Neural progenitor cell (in vitro differentiated cells): ENCODE measurements at regions not wholly inside any gene's neighbourhood (a gene's known extent, or its start where the extent isn't known, plus 50 kb on each side); places are given as distances from the start of the nearest gene placed in this dataset.

Experiments
- DNase-seq: peaks from one replicate; pipeline ENCODE4 v3.0.0-alpha.2; 2016; ENCODE audit warnings: low spot score
- H2AFZ ChIP-seq: fragments of 200-600 bp; sonication (generic); replicated peaks from 2 replicates; pipeline ENCODE4 v1.6.1; 2016; ENCODE audit warnings: antibody characterized with exemption
- H3F3A ChIP-seq: fragments of 200-600 bp; sonication (generic); 2 replicates; pipeline ENCODE4 v1.6.1; 2016; ENCODE audit warnings: antibody characterized with exemption, low read depth
- H3K27ac ChIP-seq: fragments of 200-600 bp; sonication (generic); 2 replicates; pipeline ENCODE4 v1.5.1; 2016; ENCODE audit warnings: mild to moderate bottlenecking
- H3K27me3 ChIP-seq: fragments of 200-600 bp; sonication (generic); 2 replicates; pipeline ENCODE4 v1.6.1; 2016; ENCODE audit warnings: mild to moderate bottlenecking, moderate library complexity
- H3K36me3 ChIP-seq: fragments of 200-600 bp; sonication (generic); 2 replicates; pipeline ENCODE4 v1.5.1; 2016
- H3K4me1 ChIP-seq: fragments of 200-600 bp; sonication (generic); 2 replicates; pipeline ENCODE4 v1.6.1; 2016; ENCODE audit warnings: mixed run types
- H3K4me2 ChIP-seq: fragments of 200-600 bp; sonication (generic); 2 replicates; pipeline ENCODE4 v1.6.1; 2016
- H3K4me3 ChIP-seq: fragments of 200-600 bp; sonication (generic); 2 replicates; pipeline ENCODE4 v1.5.1; 2016
- H3K79me2 ChIP-seq: fragments of 200-600 bp; sonication (generic); 2 replicates; pipeline ENCODE4 v1.6.1; 2016; ENCODE audit warnings: low read depth
- H3K9ac ChIP-seq: fragments of 200-600 bp; sonication (generic); 2 replicates; pipeline ENCODE4 v1.6.1; 2016
- H3K9me3 ChIP-seq: fragments of 200-600 bp; sonication (generic); 2 replicates; pipeline ENCODE4 v1.5.1; 2016; ENCODE audit warnings: low read depth
- H4K20me1 ChIP-seq: fragments of 200-600 bp; sonication (generic); 2 replicates; pipeline ENCODE4 v1.6.1; 2016; ENCODE audit warnings: low read depth
- H3K27ac Mint-ChIP-seq: 3 replicates; pipeline ENCODE4 v1.8.0; 2021; ENCODE audit warnings: mixed read lengths
- H3K27me3 Mint-ChIP-seq: 2 replicates; pipeline ENCODE4 v1.8.0; 2022; ENCODE audit warnings: low read depth, mild to moderate bottlenecking, inconsistent platforms, moderate library complexity, mixed read lengths; ENCODE audit not compliant: insufficient read depth
- H3K36me3 Mint-ChIP-seq: 3 replicates; pipeline ENCODE4 v1.8.0; 2021; ENCODE audit warnings: mixed read lengths
- H3K4me1 Mint-ChIP-seq: 3 replicates; pipeline ENCODE4 v1.8.0; 2021; ENCODE audit warnings: mixed read lengths
- H3K4me3 Mint-ChIP-seq: 3 replicates; pipeline ENCODE4 v1.8.0; 2021; ENCODE audit warnings: mild to moderate bottlenecking, moderate library complexity, mixed read lengths
- H3K9me3 Mint-ChIP-seq: 3 replicates; pipeline ENCODE4 v1.8.0; 2020; ENCODE audit warnings: mixed read lengths
- CTCF ChIP-seq: fragments of 200-600 bp; sonication (generic); IDR thresholded peaks from 2 replicates; pipeline ENCODE4 v1.5.1; 2017; ENCODE audit warnings: antibody characterized with exemption, mild to moderate bottlenecking
- EZH2 ChIP-seq: fragments of 200-600 bp; sonication (generic); IDR thresholded peaks from 2 replicates; pipeline ENCODE4 v1.6.1; 2017; ENCODE audit warnings: antibody characterized with exemption, mild to moderate bottlenecking, moderate library complexity
- EZH2phosphoT487 ChIP-seq: fragments of 200-600 bp; sonication (generic); IDR thresholded peaks from 2 replicates; pipeline ENCODE4 v1.6.1; 2017; ENCODE audit warnings: antibody characterized with exemption

- Mint-ChIP-seq H3K4me3 (no peak overlapping the region), H3K27me3 (no peaks in the 10 kb centered on the region), H3K9me3 (peaks cover 3% of the 10 kb centered on the region), H3K27ac (no peak overlapping the region), H3K4me1 (no peaks in the 10 kb centered on the region), H3K36me3 (no peaks in the 10 kb centered on the region)
- Histone ChIP-seq H3K4me2 (no peak overlapping the region), H3K4me1 (no peaks in the 10 kb centered on the region), H3K9ac (no peak overlapping the region), H3K4me3 (no peak overlapping the region), H4K20me1 (no peaks in the 10 kb centered on the region), H3K36me3 (no peaks in the 10 kb centered on the region), H3K79me2 (no peaks in the 10 kb centered on the region), H3K9me3 (no peaks in the 10 kb centered on the region), H2AFZ (no peak overlapping the region), H3K27me3 (no peaks in the 10 kb centered on the region), H3K27ac (no peak overlapping the region), H3F3A (no peaks in the 10 kb centered on the region)
- no peak for DNase-seq
- no peak for TF ChIP-seq CTCF
- no peak for TF ChIP-seq EZH2phosphoT487
- no peak for TF ChIP-seq EZH2
Observed at GRCh38 chr14:57918791-57919190, 52.9 kb upstream of the SLC35F4 start.
